Mucosa of gallbladder (tissue), 1 donor: ENCODE measurements at regions not wholly inside any gene's neighbourhood (a gene's known extent, or its start where the extent isn't known, plus 50 kb on each side); places are given as distances from the start of the nearest gene placed in this dataset.
A peak's percentile ranks its signal among the peaks of the same experiment; 100 is the strongest.
"Not testable (repeated sequence)": the region's sequence is repeated elsewhere in the genome, so short reads cannot be mapped to it uniquely, and the experiment has no call there.

Experiments
- DNase-seq: peaks from one replicate; pipeline ENCODE4 v3.0.0-alpha.2; 2020; ENCODE audit warnings: low spot score
- donor health status: DM: no; HTN: no; CAD: no.

DNA sequence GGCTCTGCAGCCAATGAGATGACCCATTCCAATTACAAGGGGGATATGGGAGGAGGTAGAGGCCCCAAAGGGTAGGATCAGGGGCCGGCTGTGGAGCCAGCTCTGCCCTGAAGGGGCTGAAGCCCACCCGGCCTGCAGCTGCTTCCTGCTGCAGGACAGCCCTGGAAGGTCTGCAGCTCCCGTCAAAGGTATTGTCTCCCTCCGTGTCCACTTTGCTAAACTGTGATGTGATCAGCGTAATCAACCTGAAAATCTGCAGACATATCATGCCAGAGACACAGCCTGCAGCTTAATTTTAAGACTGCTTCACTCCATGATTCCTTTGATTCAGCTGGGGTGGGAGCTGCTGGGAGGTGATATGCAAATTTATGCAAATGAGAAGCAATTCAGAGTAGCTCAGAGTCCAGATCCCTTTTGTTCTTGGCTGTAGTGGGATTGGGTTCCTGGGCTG, 90.7 kb downstream of the GADD45G start:
- no peak for DNase-seq

DNA sequence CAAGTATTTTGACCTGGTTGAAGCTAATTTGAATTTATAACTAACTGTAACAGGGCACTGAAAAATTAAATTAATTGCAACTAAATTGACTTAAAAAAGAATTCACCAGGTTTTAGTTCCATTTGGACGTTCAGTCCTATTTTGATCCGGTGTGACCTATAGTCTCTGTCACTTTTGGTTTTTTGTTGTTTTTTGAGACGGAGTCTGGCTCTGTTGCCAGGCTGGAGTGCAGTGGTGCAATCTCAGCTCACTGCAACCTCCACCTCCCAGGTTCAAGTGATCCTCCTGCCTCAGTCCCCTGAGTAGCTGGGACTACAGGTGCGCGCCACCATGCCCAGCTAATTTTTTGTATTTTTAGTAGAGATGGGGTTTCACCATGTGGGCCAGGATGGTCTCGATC, 91.2 kb downstream of the GADD45G start:
- not testable (repeated sequence) for DNase-seq

GRCh38 chr9:89696780-89697179, 92.0 kb downstream of the GADD45G start:
- DNase-seq, result no peak

- DNase-seq, result no peak
Observed at GRCh38 chr9:89697553-89697952, 92.7 kb downstream of the GADD45G start.

GRCh38 chr9:89698411-89699005, 93.7 kb downstream of the GADD45G start:
- DNase-seq, result no peak

GRCh38 chr9:89699646-89700045, 94.8 kb downstream of the GADD45G start:
- no peak for DNase-seq

GRCh38 chr9:89701221-89701798, 96.5 kb downstream of the GADD45G start:
- DNase-seq, result no peak

- no peak for DNase-seq
Observed at GRCh38 chr9:89702401-89702800, 97.6 kb downstream of the GADD45G start.

- DNase-seq, result no peak
Observed at GRCh38 chr9:89705651-89706050, 100.8 kb downstream of the GADD45G start.

DNA sequence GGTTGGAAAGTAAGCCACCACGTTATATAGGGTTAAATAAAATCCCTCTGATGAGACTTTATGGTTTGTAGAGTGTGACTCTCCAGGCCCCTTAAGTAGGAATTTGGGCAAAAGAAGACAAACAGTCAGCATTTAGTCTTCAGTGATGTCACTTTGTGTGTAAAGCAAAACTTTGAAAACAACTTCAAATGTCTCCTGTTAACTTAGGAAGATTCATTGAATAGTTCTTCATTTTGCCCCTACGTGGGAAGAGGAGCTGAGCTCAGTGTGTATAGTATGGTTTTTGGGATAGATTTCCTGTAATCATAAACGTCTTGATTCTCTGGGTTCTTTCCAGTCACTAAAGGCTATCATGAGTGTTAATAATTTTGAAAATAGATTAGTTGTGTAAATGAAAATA, 101.3 kb downstream of the GADD45G start:
- no peak for DNase-seq

DNA sequence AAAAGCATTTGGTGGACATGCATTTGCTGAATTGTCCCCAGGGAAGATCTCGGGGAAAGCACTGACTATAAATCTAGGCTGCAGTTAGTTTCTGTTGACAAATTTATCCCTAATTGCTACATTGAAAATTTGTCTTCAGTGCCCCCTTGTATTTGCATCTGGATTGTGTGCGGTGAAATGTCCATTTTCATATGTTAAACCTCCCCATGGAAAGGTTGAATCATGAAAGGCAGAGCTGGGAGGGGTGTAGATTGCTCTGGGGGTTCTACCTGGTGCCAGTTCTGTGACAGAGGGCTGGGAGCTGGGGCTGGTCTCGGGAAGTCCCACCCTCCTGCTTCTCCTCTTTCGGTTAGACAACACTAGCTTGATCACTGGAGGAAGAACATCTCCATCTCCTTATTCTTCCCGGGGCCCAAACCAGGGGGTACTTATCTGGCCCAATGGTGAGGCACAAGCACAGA, 101.9 kb downstream of the GADD45G start:
- no peak for DNase-seq

DNA sequence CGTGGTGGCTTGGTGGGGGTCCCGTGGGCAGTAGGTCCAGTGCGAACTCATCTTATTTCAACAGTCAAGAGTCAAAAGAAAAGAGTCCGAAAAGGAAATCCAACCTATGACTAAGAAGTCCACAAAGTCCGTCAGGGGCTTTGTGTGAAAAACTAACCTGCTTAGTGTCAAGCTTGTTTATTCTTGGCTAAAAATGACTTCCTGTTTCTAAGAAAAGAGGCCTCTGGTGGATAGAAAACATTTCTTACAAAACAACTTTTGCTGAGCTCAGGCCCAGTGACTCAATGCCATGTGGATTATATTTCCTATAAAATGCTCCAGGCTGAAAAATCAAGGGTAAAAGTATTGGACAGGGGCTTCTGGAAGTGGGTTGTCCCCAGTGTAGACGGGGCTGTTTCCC, 105.9 kb downstream of the GADD45G start:
- peak; percentile 15 for DNase-seq

DNA sequence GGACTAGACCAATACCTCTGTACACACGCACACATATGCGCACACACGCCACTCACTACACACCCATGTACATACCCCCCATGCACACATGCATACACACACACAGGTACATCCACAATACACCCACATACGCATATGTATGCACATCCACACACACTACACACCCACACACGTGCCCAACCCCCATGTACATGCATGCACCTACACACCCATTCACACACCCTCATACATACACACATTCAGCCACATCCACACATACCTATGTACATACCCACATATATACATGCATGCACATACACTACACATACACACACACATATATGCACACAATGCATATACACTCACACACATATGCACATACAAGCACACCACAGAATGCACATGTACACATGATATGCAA, 107.1 kb downstream of the GADD45G start:
- DNase-seq, result no peak

GRCh38 chr9:89712283-89712682, 107.5 kb downstream of the GADD45G start:
- DNase-seq, result no peak

DNA sequence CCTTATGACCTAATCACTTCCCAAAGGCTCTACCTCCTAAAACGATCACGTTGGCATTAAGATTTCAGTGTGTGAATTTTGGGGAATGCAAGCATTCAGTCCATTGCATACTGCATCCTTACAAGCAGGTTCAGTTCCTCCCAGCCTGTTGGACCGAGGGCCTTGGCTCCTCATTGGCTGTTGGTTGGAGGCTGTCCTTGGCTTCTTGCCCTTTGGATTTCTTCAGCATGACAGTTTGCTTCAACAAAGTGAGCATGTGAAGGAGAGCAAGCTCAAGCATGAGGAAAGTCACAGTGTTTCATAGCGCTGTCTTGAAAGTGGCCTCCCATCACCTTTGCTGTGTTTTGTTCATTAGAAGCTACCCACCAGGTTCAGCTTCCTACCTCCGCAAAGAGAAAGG, 109.5 kb downstream of the GADD45G start:
- no peak for DNase-seq

GRCh38 chr9:89715318-89715858, 110.6 kb downstream of the GADD45G start:
- no peak for DNase-seq

GRCh38 chr9:89715881-89716280, 111.1 kb downstream of the GADD45G start:
- DNase-seq, result no peak

DNA sequence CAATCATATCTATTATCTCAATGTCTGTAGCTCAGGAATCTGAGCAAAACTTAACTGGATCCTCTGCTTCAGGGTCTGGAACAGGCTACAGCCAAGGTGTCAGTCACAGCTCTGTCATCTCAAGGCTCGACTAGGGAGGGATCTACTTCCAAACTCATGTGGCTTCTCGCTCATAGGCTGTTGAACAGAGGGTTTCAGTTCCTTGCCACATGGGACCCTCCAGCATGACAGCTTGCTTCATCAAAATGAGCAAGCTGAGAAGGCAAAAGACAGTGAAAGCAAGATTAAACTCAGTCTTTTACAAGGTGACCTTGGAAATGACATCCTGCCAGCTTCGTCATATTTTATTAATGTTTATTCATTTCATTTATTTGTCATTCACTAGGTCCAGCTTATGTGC, 111.7 kb downstream of the GADD45G start:
- DNase-seq, result no peak

DNA sequence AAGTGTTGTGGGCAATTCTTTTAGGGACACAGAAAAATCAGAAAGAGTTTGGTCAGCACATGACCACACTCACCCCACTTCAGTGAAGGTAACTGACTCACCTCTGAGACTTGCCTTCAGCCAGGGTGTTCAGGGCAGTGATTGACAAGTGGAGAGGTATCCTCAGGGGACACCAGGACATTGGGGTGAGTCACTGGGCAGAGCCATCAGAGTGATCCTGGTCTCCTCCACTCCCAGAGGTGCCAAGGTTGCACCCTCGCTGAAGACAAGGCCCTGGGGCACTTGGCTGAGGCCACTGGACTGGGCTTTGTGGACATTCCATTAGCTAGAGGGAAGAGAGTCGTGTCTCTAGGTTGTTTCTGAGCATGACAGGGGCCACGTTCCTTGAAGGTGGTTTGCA, 113.4 kb downstream of the GADD45G start:
- no peak for DNase-seq

DNA sequence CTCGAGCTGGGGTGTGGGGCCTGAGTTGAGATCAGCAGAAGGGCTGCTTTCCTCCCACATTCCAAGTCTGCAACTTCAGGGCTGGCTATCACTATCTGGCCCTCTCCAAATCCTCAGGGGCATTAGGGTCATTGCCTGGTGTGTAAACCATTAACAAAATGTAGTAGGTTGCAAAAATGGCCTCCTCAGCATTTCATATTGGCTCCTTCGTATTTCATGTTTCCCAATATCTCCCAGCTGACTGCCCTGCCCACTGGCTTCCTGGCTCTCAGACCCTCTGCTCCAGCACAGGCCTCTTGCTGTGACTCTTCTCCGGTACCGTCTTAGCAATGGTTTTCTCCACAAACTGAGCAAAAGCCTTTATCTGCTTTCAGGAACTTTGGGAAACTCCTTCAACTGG, 113.8 kb downstream of the GADD45G start:
- no peak for DNase-seq

DNA sequence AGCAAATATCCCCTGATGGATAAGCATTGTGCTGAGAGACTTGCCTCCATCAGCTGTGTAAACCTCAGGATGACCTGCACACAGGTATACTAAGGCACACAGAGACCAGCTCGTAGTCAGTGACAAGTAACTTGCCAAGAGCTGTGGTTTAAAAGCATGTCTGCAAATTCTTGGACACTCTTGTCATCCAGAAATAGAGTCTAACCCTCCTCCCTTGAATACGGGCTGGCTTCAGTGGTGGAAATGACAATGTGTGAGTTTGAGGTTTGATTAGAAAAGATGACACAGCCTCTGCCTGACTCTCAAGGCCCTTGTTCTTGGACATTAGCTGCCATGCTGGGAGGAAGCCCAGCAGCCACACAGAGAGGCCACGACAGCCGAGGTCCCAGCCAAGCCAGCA, 114.4 kb downstream of the GADD45G start:
- no peak for DNase-seq

DNA sequence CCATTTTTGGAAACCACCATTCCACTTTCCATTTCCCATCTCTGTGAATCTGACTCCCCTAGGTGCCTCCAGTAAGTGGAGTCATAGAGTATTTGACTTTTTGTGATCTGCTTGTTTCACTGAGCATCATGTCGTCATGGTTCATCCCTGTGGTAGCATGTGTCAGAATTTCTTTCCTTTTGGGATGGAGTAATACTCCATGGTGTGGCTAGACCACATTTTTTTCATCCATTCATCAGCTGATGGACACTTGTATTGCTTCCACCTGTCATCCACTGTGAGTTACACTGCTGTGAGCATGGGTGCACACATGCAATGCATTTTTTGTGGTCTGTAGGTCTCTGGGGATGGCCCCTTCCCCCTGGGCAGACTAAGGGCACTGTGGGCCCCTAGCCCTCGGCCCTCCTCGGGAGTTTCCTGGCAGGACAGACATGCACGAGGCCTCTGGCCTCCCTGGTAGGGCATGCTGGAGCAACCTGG, 115.9 kb downstream of the GADD45G start:
- DNase-seq, result no peak

- DNase-seq, result no peak
Observed at GRCh38 chr9:89721176-89721700, 116.4 kb downstream of the GADD45G start.
